ENCODE measurements at regions not wholly inside any gene's neighbourhood (a gene's known extent, or its start where the extent isn't known, plus 50 kb on each side); places are given as distances from the start of the nearest gene placed in this dataset.
A peak's percentile ranks its signal among the peaks of the same experiment; 100 is the strongest.

GRCh38 chr12:118841588-118841987 is 139.8 kb upstream of the SRRM4 start:
- 45 to 55% (median 48%) methylated on average over 6 of the region's 6 CpGs for WGBS, 5 donors
- H3K9me3 ChIP-seq, result no peaks in the 10 kb centered on the region
- H3K4me1 ChIP-seq, result no peaks in the 10 kb centered on the region
- TF ChIP-seq POLR2AphosphoS5 (IDR thresholded peaks at IDR 0.05), result no peak
- TF ChIP-seq POLR2A (IDR thresholded peaks at IDR 0.05), result no peak
- TF ChIP-seq CTCF (IDR thresholded peaks at IDR 0.05 in 8 of 11, conservative IDR thresholded peaks at IDR 0.05 in 3 of 11), result no peak
- peaks cover 0 to 20% (median 0%) of the 10 kb centered on the region in 7 donors for H3K27me3 ChIP-seq (replicated peaks in 1 of 7)
- DNase-seq, result no peak
- no peak overlapping the region for H3K27ac ChIP-seq
- no peak overlapping the region for H3K4me3 ChIP-seq
- intact Hi-C loops (cut with DNase I; ENCODE audit: low total_unique reads), result no loop called here
- no peaks in the 10 kb centered on the region for H3K36me3 ChIP-seq

- Histone ChIP-seq H3K9me3 (no peaks in the 10 kb centered on the region), H3K27me3 (replicated peaks in 1 of 7) (peaks cover 0 to 20% (median 0%) of the 10 kb centered on the region in 7 donors), H3K4me3 (no peak overlapping the region), H3K36me3 (no peaks in the 10 kb centered on the region), H3K4me1 (no peaks in the 10 kb centered on the region), H3K27ac (no peak overlapping the region)
- no peak for DNase-seq
- 51 to 72% (median 61%) methylated on average over 2 of the region's 2 CpGs for WGBS, 5 donors
- no peak for TF ChIP-seq POLR2A (IDR thresholded peaks at IDR 0.05)
- no peak for TF ChIP-seq CTCF (IDR thresholded peaks at IDR 0.05 in 8 of 11, conservative IDR thresholded peaks at IDR 0.05 in 3 of 11)
- TF ChIP-seq POLR2AphosphoS5 (IDR thresholded peaks at IDR 0.05), result no peak
- intact Hi-C loops (cut with DNase I; ENCODE audit: low total_unique reads), result no loop called here
Measured at GRCh38 chr12:118842866-118843265, 138.5 kb upstream of the SRRM4 start.

GRCh38 chr12:118846416-118846815 is 134.9 kb upstream of the SRRM4 start:
- no peaks in the 10 kb centered on the region for H3K9me3 ChIP-seq
- H3K27me3 ChIP-seq (replicated peaks in 1 of 7), result peaks cover 0 to 25% (median 0%) of the 10 kb centered on the region in 7 donors
- intact Hi-C loops (cut with DNase I; ENCODE audit: low total_unique reads), result no loop called here
- no peak overlapping the region for H3K27ac ChIP-seq
- no peak for DNase-seq
- WGBS, 5 donors, result 32 to 76% (median 62%) methylated on average over 2 of the region's 2 CpGs
- H3K4me1 ChIP-seq, result no peaks in the 10 kb centered on the region
- TF ChIP-seq POLR2A (IDR thresholded peaks at IDR 0.05), result no peak
- TF ChIP-seq CTCF (IDR thresholded peaks at IDR 0.05 in 8 of 11, conservative IDR thresholded peaks at IDR 0.05 in 3 of 11), result no peak
- no peak for TF ChIP-seq POLR2AphosphoS5 (IDR thresholded peaks at IDR 0.05)
- H3K4me3 ChIP-seq, result no peak overlapping the region
- no peaks in the 10 kb centered on the region for H3K36me3 ChIP-seq

GRCh38 chr12:118850244-118850825 is 131.0 kb upstream of the SRRM4 start:
- Histone ChIP-seq H3K36me3 (no peaks in the 10 kb centered on the region), H3K4me3 (no peak overlapping the region), H3K4me1 (no peaks in the 10 kb centered on the region), H3K27me3 (replicated peaks in 1 of 7) (peaks cover 0 to 24% (median 0%) of the 10 kb centered on the region in 7 donors), H3K9me3 (no peaks in the 10 kb centered on the region), H3K27ac (no peak overlapping the region)
- TF ChIP-seq CTCF (IDR thresholded peaks at IDR 0.05 in 8 of 11, conservative IDR thresholded peaks at IDR 0.05 in 3 of 11) (peak in 5 of 11 experiments; percentile 29 to 48 (median 35)), POLR2AphosphoS5 (IDR thresholded peaks at IDR 0.05) (no peak), POLR2A (IDR thresholded peaks at IDR 0.05) (no peak)
- no peak for DNase-seq
- 39 to 42% (median 41%) methylated on average over 7 of the region's 7 CpGs for WGBS, 5 donors
- intact Hi-C loops (cut with DNase I; ENCODE audit: low total_unique reads), result no loop called here

Data from spleen (tissue), 11 donors.